Liver (tissue), 7 donors: ENCODE measurements at regions not wholly inside any gene's neighbourhood (a gene's known extent, or its start where the extent isn't known, plus 50 kb on each side); places are given as distances from the start of the nearest gene placed in this dataset.

ENCODE experiments used
- DNase-seq: peaks from one replicate; pipeline ENCODE4 v3.0.0-alpha.2; 2017; ENCODE audit warnings: low spot score
- H3K27ac ChIP-seq, 2 donors: one replicate each; pipeline ENCODE4 v1.7.0; 2013; ENCODE audit warnings: inconsistent platforms in 2 of 2, low read length in 2 of 2, control low read depth in 1 of 2, low read depth in 1 of 2, mild to moderate bottlenecking in 1 of 2
- H3K27me3 ChIP-seq, 4 donors: one replicate each; pipeline versions ENCODE4 v1.6.1 to v1.7.0; 2013; ENCODE audit warnings: low read length in 3 of 4, inconsistent platforms in 1 of 4, mild to moderate bottlenecking in 1 of 4, moderate library complexity in 1 of 4; ENCODE audit not compliant: control insufficient read depth in 4 of 4, insufficient read depth in 4 of 4
- H3K36me3 ChIP-seq, 4 donors: one replicate each; pipeline versions ENCODE4 v1.6.1 to v1.7.0; 2013; ENCODE audit warnings: low read length in 3 of 4, mild to moderate bottlenecking in 3 of 4, low read depth in 1 of 4, moderate library complexity in 1 of 4; ENCODE audit not compliant: control insufficient read depth in 4 of 4, insufficient read depth in 3 of 4
- H3K4me1 ChIP-seq, 4 donors: one replicate each; pipeline versions ENCODE4 v1.6.1 to v1.7.0; 2013; ENCODE audit warnings: low read length in 3 of 4, mild to moderate bottlenecking in 3 of 4, moderate library complexity in 1 of 4; ENCODE audit not compliant: control insufficient read depth in 4 of 4, insufficient read depth in 4 of 4
- H3K4me3 ChIP-seq, 3 donors: one replicate each; pipeline versions ENCODE4 v1.6.1 to v1.7.0; 2013; ENCODE audit warnings: low read length in 3 of 3, control low read depth in 1 of 3, low read depth in 1 of 3, mild to moderate bottlenecking in 1 of 3
- H3K9ac ChIP-seq, 2 donors: one replicate each; pipeline ENCODE4 v1.7.0; 2013; ENCODE audit warnings: low read length in 2 of 2, mild to moderate bottlenecking in 2 of 2, moderate library complexity in 2 of 2, control low read depth in 1 of 2, low read depth in 1 of 2
- H3K9me3 ChIP-seq, 4 donors: one replicate each; pipeline versions ENCODE4 v1.6.1 to v1.7.0; 2013; ENCODE audit warnings: low read length in 3 of 4; ENCODE audit not compliant: control insufficient read depth in 4 of 4
- ATF3 ChIP-seq: IDR thresholded peaks from 2 replicates; pipeline ENCODE4 v1.6.1; 2016; ENCODE audit warnings: antibody characterized with exemption
- EGR1 ChIP-seq, 2 donors: IDR thresholded peaks; 2 replicates each; pipeline ENCODE4 v1.6.1; 2016 to 2018; ENCODE audit warnings: antibody characterized with exemption in 2 of 2, low read depth in 2 of 2
- FOXA1 ChIP-seq: IDR thresholded peaks from 2 replicates; pipeline ENCODE4 v1.6.1; 2016; ENCODE audit warnings: antibody characterized with exemption
- FOXA2 ChIP-seq: IDR thresholded peaks from 2 replicates; pipeline ENCODE4 v1.6.1; 2016; ENCODE audit warnings: antibody characterized with exemption
- GABPA ChIP-seq, 2 donors: IDR thresholded peaks in 1 of 2; conservative IDR thresholded peaks in 1 of 2; 2 replicates each; pipeline ENCODE4 v1.6.1; 2016; ENCODE audit warnings: antibody characterized with exemption in 2 of 2, mild to moderate bottlenecking in 1 of 2, moderate library complexity in 1 of 2
- HNF4A ChIP-seq, 2 donors: conservative IDR thresholded peaks; 2 replicates each; pipeline ENCODE4 v1.6.1; 2016; ENCODE audit warnings: antibody characterized with exemption in 2 of 2, mild to moderate bottlenecking in 2 of 2
- HNF4G ChIP-seq: IDR thresholded peaks from 2 replicates; pipeline ENCODE4 v1.6.1; 2016; ENCODE audit warnings: antibody characterized with exemption
- JUND ChIP-seq, 2 donors: IDR thresholded peaks; 2 replicates each; pipeline ENCODE4 v1.6.1; 2016; ENCODE audit warnings: antibody characterized with exemption in 2 of 2
- NR2F2 ChIP-seq: IDR thresholded peaks from 2 replicates; pipeline ENCODE4 v1.6.1; 2016; ENCODE audit warnings: antibody characterized with exemption
- RAD21 ChIP-seq, 2 donors: IDR thresholded peaks; 2 replicates each; pipeline ENCODE4 v1.6.1; 2016; ENCODE audit warnings: antibody characterized with exemption in 2 of 2, mild to moderate bottlenecking in 2 of 2
- REST ChIP-seq: IDR thresholded peaks from 2 replicates; pipeline ENCODE4 v1.6.1; 2016; ENCODE audit warnings: antibody characterized with exemption, mild to moderate bottlenecking
- RXRA ChIP-seq, 2 donors: IDR thresholded peaks; 2 replicates each; pipeline ENCODE4 v1.6.1; 2017 to 2018; ENCODE audit warnings: antibody characterized with exemption in 2 of 2, mild to moderate bottlenecking in 1 of 2
- SP1 ChIP-seq: IDR thresholded peaks from 2 replicates; pipeline ENCODE4 v1.6.1; 2018; ENCODE audit warnings: antibody characterized with exemption, mild to moderate bottlenecking
- TAF1 ChIP-seq: conservative IDR thresholded peaks from 2 replicates; pipeline ENCODE4 v1.6.1; 2016; ENCODE audit warnings: antibody characterized with exemption, mild to moderate bottlenecking
- YY1 ChIP-seq: IDR thresholded peaks from 2 replicates; pipeline ENCODE4 v1.6.1; 2016; ENCODE audit warnings: antibody characterized with exemption, mild to moderate bottlenecking
- WGBS: extraction: QIAGEN DNeasy Blood & Tissue Kit; methylation state at CpG from one replicate; pipeline ENCODE4 v1.1.7; 2013; 5-methylcytosine and 5-hydroxymethylcytosine counted together
- TF ChIP-seq, protein P1 (sequence below): IDR thresholded peaks from 2 replicates; pipeline ENCODE4 v1.6.1; 2016; ENCODE audit warnings: antibody characterized with exemption
- donor health status: healthy.
- donor health status: healthy.
- donor health status: healthy.
- donor health status: healthy.

GRCh38 chr6:164924674-164925073 is 384.7 kb downstream of the C6orf118 start:
- Histone ChIP-seq H3K27me3 (no peaks in the 10 kb centered on the region), H3K36me3 (no peaks in the 10 kb centered on the region), H3K9ac (no peak overlapping the region), H3K4me1 (no peaks in the 10 kb centered on the region), H3K9me3 (no peaks in the 10 kb centered on the region), H3K4me3 (no peak overlapping the region), H3K27ac (no peak overlapping the region)
- 56% methylated on average over 10 of the region's 10 CpGs for WGBS
- TF ChIP-seq FOXA1: no peak
- no peak for TF ChIP-seq HNF4A (conservative IDR thresholded peaks at IDR 0.05)
- TF ChIP-seq, protein P1, sequence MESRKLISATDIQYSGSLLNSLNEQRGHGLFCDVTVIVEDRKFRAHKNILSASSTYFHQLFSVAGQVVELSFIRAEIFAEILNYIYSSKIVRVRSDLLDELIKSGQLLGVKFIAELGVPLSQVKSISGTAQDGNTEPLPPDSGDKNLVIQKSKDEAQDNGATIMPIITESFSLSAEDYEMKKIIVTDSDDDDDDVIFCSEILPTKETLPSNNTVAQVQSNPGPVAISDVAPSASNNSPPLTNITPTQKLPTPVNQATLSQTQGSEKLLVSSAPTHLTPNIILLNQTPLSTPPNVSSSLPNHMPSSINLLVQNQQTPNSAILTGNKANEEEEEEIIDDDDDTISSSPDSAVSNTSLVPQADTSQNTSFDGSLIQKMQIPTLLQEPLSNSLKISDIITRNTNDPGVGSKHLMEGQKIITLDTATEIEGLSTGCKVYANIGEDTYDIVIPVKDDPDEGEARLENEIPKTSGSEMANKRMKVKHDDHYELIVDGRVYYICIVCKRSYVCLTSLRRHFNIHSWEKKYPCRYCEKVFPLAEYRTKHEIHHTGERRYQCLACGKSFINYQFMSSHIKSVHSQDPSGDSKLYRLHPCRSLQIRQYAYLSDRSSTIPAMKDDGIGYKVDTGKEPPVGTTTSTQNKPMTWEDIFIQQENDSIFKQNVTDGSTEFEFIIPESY: no peak
- DNase-seq: no peak

- WGBS: 77% methylated on average over 1 of the region's 1 CpG
- Histone ChIP-seq H3K4me1 (no peaks in the 10 kb centered on the region), H3K9ac (no peak overlapping the region), H3K27ac (no peak overlapping the region), H3K36me3 (peaks cover 0 to 2% (median 0%) of the 10 kb centered on the region in 4 donors), H3K4me3 (no peak overlapping the region), H3K27me3 (no peaks in the 10 kb centered on the region), H3K9me3 (peaks cover 0 to 6% (median 2%) of the 10 kb centered on the region in 4 donors)
- DNase-seq: no peak
- TF ChIP-seq JUND (IDR thresholded peaks at IDR 0.05) (no peak), ATF3 (no peak), EGR1 (IDR thresholded peaks at IDR 0.05; ENCODE audit: low read depth in 2 of 2) (no peak), REST (no peak), GABPA (IDR thresholded peaks at IDR 0.05 in 1 of 2, conservative IDR thresholded peaks at IDR 0.05 in 1 of 2) (no peak)
Measured at GRCh38 chr6:164917211-164917610, 392.2 kb downstream of the C6orf118 start.

DNA sequence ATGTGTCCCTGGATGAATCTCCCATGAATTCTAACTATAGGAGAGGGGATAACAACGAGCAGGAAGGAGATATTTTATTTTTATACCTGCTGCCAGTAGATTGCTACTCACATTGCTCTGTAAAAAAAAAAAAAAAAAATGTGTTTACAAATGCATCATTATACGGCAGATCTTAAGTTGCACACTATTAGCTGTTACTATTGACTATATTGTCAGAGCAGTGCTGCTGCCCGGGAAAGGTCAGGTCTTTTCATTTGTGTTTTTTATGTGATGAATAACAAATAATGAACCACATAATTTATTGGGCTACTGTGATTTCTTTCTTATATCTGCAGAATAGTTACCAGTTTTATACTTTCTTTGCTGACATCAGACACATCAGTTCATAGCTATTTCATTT is 393.3 kb downstream of the C6orf118 start:
- H3K27ac ChIP-seq: no peak overlapping the region
- peaks cover 0 to 6% (median 2%) of the 10 kb centered on the region in 4 donors for H3K9me3 ChIP-seq
- no peaks in the 10 kb centered on the region for H3K27me3 ChIP-seq
- H3K36me3 ChIP-seq: peaks cover 0 to 2% (median 0%) of the 10 kb centered on the region in 4 donors
- H3K4me1 ChIP-seq: no peaks in the 10 kb centered on the region
- H3K4me3 ChIP-seq: no peak overlapping the region
- DNase-seq: no peak
- 68% methylated on average over 3 of the region's 3 CpGs for WGBS
- no peak overlapping the region for H3K9ac ChIP-seq
- TF ChIP-seq SP1 (no peak), TAF1 (no peak), EGR1 (IDR thresholded peaks at IDR 0.05; ENCODE audit: low read depth in 2 of 2) (no peak), RAD21 (IDR thresholded peaks at IDR 0.05) (no peak), YY1 (no peak), HNF4G (no peak), REST (no peak), FOXA2 (no peak), JUND (IDR thresholded peaks at IDR 0.05) (no peak), HNF4A (conservative IDR thresholded peaks at IDR 0.05) (no peak), NR2F2 (no peak), FOXA1 (no peak), RXRA (IDR thresholded peaks at IDR 0.05) (no peak)
- TF ChIP-seq, protein P1: no peak
